NAMALWA (cell line): ENCODE measurements at regions not wholly inside any gene's neighbourhood (a gene's known extent, or its start where the extent isn't known, plus 50 kb on each side); places are given as distances from the start of the nearest gene placed in this dataset.
"Not testable (repeated sequence)": the region's sequence is repeated elsewhere in the genome, so short reads cannot be mapped to it uniquely, and the experiment has no call there.

ENCODE experiments used
- DNase-seq: peaks from one replicate; pipeline ENCODE4 v3.0.0-alpha.2; 2015; ENCODE audit warnings: low spot score

- DNase-seq, result no peak
These were observed 265.9 kb upstream of the RPS23 start for GRCh38 chr5:82544004-82544403.

- DNase-seq, result no peak
These were observed 262.1 kb upstream of the RPS23 start for GRCh38 chr5:82540301-82540700.

GRCh38 chr5:82538339-82539034, 260.3 kb upstream of the RPS23 start:
- no peak for DNase-seq

- no peak for DNase-seq
These were observed 259.6 kb upstream of the RPS23 start for GRCh38 chr5:82537687-82538306.

GRCh38 chr5:82534986-82535385, 256.8 kb upstream of the RPS23 start:
- DNase-seq, result no peak

GRCh38 chr5:82532075-82532474, 253.9 kb upstream of the RPS23 start:
- not testable (repeated sequence) for DNase-seq

GRCh38 chr5:82526540-82526939, 248.4 kb upstream of the RPS23 start:
- no peak for DNase-seq

DNA sequence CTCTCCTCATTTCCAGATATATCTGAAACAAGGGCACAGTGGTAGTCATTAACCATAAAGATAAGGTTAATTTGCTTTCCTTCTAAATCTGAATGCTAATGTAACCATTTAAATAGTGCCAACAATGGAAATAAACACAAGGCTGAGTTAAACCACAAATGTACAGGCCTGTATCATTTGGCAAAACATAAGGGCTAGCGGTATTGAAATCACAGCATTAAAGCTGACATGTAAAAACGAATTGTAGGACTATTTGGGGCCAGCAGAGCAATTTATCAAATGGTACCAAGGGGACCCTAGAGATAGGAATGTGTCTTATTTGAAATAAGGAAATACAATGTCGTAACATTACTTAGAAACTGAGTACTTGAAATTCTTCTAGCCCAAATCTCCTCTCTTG, 247.5 kb upstream of the RPS23 start:
- no peak for DNase-seq

DNA sequence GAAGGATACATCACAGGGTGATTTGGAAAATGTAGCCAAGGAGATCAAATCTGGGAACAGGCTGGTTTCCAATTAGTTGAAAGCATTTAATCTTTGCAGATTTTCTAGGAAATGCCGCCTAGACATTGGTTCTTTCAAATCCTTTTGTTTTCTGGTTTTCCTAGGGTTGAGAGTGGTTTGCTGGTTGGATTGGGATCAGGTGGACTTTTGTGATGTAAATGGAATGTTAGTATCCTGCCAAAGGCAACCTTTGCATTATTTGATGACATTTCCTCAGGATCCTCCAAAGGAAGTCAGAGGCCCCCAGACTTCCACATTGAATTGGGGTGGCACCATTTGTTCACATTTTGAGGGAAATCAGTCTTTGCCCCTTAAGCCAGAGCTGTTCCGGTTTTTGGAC, 245.5 kb upstream of the RPS23 start:
- DNase-seq, result no peak

- no peak for DNase-seq
These were observed 244.7 kb upstream of the RPS23 start for GRCh38 chr5:82522897-82523296.

- no peak for DNase-seq
These were observed 243.4 kb upstream of the RPS23 start for GRCh38 chr5:82521431-82522051.

GRCh38 chr5:82519558-82519957, 241.4 kb upstream of the RPS23 start:
- DNase-seq, result no peak

- no peak for DNase-seq
These were observed 239.5 kb upstream of the RPS23 start for GRCh38 chr5:82517544-82518075.

DNA sequence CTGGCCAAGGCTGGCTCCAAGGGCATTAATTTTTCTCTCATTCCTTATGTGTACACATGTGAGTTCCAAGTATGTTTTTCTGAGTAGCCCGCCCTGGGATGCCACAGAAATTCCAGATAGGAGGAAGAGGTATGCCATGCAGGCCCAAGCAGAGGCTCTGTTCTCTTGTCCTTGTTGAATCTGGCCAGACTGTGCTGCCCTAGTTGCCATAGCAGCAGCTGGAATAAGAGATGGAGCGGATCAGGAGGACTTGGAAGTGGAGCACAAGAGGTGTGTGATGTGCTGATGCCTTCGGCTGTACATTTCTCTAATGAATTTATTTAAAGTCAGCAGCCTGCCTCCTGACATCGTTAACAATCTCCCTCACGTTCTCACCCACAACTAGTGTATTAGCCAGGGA, 235.6 kb upstream of the RPS23 start:
- DNase-seq, result no peak

GRCh38 chr5:82512025-82512424, 233.9 kb upstream of the RPS23 start:
- no peak for DNase-seq

- DNase-seq, result no peak
These were observed 233.0 kb upstream of the RPS23 start for GRCh38 chr5:82511134-82511533.

- DNase-seq, result no peak
These were observed 231.6 kb upstream of the RPS23 start for GRCh38 chr5:82509762-82510161.

- not testable (repeated sequence) for DNase-seq
These were observed 228.2 kb upstream of the RPS23 start for GRCh38 chr5:82506390-82506789.

- no peak for DNase-seq
These were observed 221.6 kb upstream of the RPS23 start for GRCh38 chr5:82499725-82500244.

DNA sequence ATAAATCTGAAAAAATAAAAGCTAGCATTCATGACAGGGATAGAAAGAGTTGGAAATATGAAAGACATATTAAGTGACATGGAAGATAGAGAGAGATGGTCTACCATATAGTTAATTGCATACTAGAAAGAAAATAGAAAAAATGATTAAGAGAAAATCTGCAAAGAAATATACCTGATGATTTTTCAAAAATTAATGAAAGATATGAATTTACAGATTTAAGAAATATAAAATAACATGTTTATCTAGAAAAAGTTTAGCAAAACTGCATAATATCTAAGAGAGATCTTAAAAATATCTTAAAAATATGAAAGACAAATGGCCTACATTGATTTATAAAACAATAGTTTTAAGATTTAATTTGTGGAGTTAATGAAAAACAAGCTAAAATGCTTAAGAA, 219.1 kb upstream of the RPS23 start:
- no peak for DNase-seq

DNA sequence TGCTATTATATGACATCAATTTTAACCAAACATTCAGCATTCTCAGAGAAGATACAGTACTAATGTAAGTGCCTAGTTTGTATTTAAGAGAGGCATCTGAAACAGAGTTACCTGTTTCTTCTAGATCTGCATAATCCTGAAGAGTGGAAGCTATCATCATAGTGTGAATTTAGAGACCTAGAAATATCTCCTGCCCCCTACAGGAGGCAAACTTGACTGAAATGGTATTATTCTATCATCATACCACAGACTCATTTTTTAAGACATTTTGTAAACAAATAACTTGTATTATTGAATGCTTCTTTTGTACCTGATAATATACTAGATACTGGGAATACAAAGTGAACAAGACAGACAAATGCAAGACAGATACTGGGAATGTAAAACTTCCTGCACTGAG, 216.8 kb upstream of the RPS23 start:
- peak; percentile 5 for DNase-seq

GRCh38 chr5:82493221-82493620, 215.1 kb upstream of the RPS23 start:
- DNase-seq, result no peak

- DNase-seq, result no peak
These were observed 213.2 kb upstream of the RPS23 start for GRCh38 chr5:82491397-82491796.
